ENCODE measurements at regions not wholly inside any gene's neighbourhood (a gene's known extent, or its start where the extent isn't known, plus 50 kb on each side); places are given as distances from the start of the nearest gene placed in this dataset.
A peak's percentile ranks its signal among the peaks of the same experiment; 100 is the strongest.

DNA sequence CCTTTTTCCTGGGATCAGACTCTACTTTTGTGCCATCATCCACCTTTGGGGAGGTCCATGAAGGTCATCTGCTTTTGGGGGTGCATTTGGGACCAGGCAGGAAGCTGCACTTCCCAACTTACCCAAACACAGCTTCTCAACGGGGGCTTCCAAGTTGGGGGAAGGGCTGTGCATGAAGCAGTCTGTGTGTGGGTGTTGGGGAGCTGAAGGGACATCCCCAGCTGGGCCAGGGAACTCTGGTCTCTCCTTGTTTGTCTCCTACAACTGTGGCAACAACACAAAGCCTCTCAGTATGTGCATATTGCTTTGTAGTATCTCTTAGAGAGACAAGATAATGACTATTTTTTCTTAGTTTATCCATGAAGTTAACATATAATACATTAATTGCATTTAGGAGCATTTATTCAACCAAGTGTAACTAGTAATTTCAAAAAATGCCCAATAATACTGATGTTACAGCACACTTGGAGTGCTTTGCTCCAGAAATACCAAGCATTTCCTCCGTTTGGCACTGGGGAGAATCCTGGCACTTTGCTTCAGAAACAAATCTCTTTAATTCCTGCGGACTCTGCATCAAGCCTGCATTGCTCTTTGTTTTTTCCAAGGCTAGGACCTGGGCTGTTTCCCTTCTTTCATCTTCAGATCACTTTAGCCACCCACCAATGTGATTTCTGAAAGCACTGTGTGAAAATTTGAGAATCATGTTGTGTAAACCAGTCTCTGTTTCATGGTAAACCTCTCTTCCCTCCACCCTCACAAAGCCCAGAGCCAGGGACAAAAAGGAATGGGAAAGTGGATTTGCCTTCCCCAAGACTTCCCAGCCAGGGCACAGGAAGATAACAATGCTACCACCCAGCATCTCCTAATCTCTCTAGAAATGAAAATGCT, 126.2 kb upstream of the PFN2 start:
- no peaks in the 10 kb centered on the region for H3K79me2 ChIP-seq (ENCODE audit: insufficient read depth, low read length)
- H3K36me3 Mint-ChIP-seq (ENCODE audit: insufficient read depth in 1 of 3, low read depth in 3 of 3) = peaks cover 7 to 10% (median 9%) of the 10 kb centered on the region in 3 experiments; a peak in 5 of 7 replicates
- H4K91ac ChIP-seq (ENCODE audit: insufficient read length, low read depth, low read length) = no peak overlapping the region
- no peak overlapping the region for H3K27ac ChIP-seq (ENCODE audit: insufficient read length, low read depth, low read length)
- TF ChIP-seq, protein P1, sequence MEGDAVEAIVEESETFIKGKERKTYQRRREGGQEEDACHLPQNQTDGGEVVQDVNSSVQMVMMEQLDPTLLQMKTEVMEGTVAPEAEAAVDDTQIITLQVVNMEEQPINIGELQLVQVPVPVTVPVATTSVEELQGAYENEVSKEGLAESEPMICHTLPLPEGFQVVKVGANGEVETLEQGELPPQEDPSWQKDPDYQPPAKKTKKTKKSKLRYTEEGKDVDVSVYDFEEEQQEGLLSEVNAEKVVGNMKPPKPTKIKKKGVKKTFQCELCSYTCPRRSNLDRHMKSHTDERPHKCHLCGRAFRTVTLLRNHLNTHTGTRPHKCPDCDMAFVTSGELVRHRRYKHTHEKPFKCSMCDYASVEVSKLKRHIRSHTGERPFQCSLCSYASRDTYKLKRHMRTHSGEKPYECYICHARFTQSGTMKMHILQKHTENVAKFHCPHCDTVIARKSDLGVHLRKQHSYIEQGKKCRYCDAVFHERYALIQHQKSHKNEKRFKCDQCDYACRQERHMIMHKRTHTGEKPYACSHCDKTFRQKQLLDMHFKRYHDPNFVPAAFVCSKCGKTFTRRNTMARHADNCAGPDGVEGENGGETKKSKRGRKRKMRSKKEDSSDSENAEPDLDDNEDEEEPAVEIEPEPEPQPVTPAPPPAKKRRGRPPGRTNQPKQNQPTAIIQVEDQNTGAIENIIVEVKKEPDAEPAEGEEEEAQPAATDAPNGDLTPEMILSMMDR (conservative IDR thresholded peaks at IDR 0.05) = no peak
- no peak overlapping the region for H2AFZ ChIP-seq (ENCODE audit: low read length)
- no peaks in the 10 kb centered on the region for H3K27me3 ChIP-seq (ENCODE audit: insufficient read depth, low read length)
- no peak overlapping the region for H2BK15ac ChIP-seq (ENCODE audit: low read depth, low read length)
- no peaks in the 10 kb centered on the region for H3K79me1 ChIP-seq (ENCODE audit: insufficient read depth, low read depth, low read length, poor library complexity, severe bottlenecking)
- H4K8ac ChIP-seq (replicated peaks; ENCODE audit: insufficient read length, low read depth, low read length) = no peak overlapping the region
- no peaks in the 10 kb centered on the region for H4K20me1 ChIP-seq (ENCODE audit: control insufficient read depth, insufficient read depth, insufficient read length)
- H2AK5ac ChIP-seq (ENCODE audit: insufficient read length, low read length) = no peak overlapping the region
- H2BK120ac ChIP-seq (ENCODE audit: low read depth, low read length, poor library complexity, severe bottlenecking) = no peak overlapping the region
- H3K27me3 Mint-ChIP-seq (ENCODE audit: low read depth) = 0 out of 2 replicates have a peak, but pooled peaks cover 2% of the 10 kb centered on the region
- no peak overlapping the region for H3K4me2 ChIP-seq (ENCODE audit: insufficient read depth, insufficient read length, low read length)
- no peak overlapping the region for H3K9ac ChIP-seq (ENCODE audit: extremely low read depth, insufficient read length, low read length)
- no peaks in the 10 kb centered on the region for H3K9me3 ChIP-seq (ENCODE audit: control insufficient read depth, low read depth, low read length)
- H3T11ph ChIP-seq (ENCODE audit: low read length) = no peak overlapping the region
- no peak overlapping the region for H2BK12ac ChIP-seq (ENCODE audit: insufficient read length, low read depth, low read length)
- no peaks in the 10 kb centered on the region for H3K23me2 ChIP-seq (ENCODE audit: insufficient read length, low read depth, low read length, poor library complexity, severe bottlenecking)
- no peak overlapping the region for H2BK5ac ChIP-seq (ENCODE audit: insufficient read length, low read length)
- peak overlapping the region; percentile 10 to 21; a peak in 2 of 5 replicates for H3K4me3 Mint-ChIP-seq
- no peak overlapping the region for H3K4ac ChIP-seq (ENCODE audit: low read depth, low read length)
- H3K14ac ChIP-seq (ENCODE audit: insufficient read depth, low read length) = no peak overlapping the region; the same call in 1 of the 2 replicates
- no CpG with 5 or more reads among the region's 3 CpGs for WGBS (ENCODE audit: extremely low coverage, insufficient read length, low lambda C conversion rate)
- H4K5ac ChIP-seq (ENCODE audit: insufficient read length, low read depth, low read length) = no peak overlapping the region
- peaks cover 10 to 12% of the 10 kb centered on the region in 2 experiments for H3K9me3 Mint-ChIP-seq
- no peak overlapping the region for H2BK20ac ChIP-seq (ENCODE audit: low read depth, low read length, poor library complexity, severe bottlenecking)
- H3K4me1 ChIP-seq (ENCODE audit: insufficient read depth, low read length) = peaks cover 9% of the 10 kb centered on the region; the same call in 1 of the 2 replicates
- no peak overlapping the region for H3K56ac ChIP-seq (ENCODE audit: insufficient read length, low read depth, low read length)
- no peak for DNase-seq
- peak overlapping the region; percentile 81 to 96 (median 94) for H3K27ac Mint-ChIP-seq
- peaks cover 35 to 40% of the 10 kb centered on the region in 2 experiments for H3K4me1 Mint-ChIP-seq
- peak overlapping the region; percentile 46 for H3K18ac ChIP-seq (ENCODE audit: insufficient read length, low read depth, low read length)
- H3K23ac ChIP-seq (ENCODE audit: insufficient read length, low read depth, low read length) = no peak overlapping the region
